Neural crest cell (in vitro differentiated cells): ENCODE measurements at regions not wholly inside any gene's neighbourhood (a gene's known extent, or its start where the extent isn't known, plus 50 kb on each side); places are given as distances from the start of the nearest gene placed in this dataset.

Source experiments
- DNase-seq: peaks from one replicate; pipeline ENCODE4 v3.0.0; 2021; ENCODE audit warnings: low read depth, mixed read lengths, low spot score
- H3K27ac Mint-ChIP-seq: one replicate; pipeline ENCODE4 v1.8.0; 2021; ENCODE audit warnings: mild to moderate bottlenecking, mixed read lengths; ENCODE audit not compliant: unreplicated experiment
- H3K27me3 Mint-ChIP-seq: 2 replicates; pipeline ENCODE4 v1.8.0; 2021; ENCODE audit warnings: low read depth, mild to moderate bottlenecking, mixed read lengths
- H3K36me3 Mint-ChIP-seq: 2 replicates; pipeline ENCODE4 v1.8.0; 2021; ENCODE audit warnings: low read depth, mild to moderate bottlenecking, mixed read lengths
- H3K4me1 Mint-ChIP-seq: 2 replicates; pipeline ENCODE4 v1.8.0; 2021; ENCODE audit warnings: mixed read lengths
- H3K4me3 Mint-ChIP-seq: one replicate; pipeline ENCODE4 v1.8.0; 2021; ENCODE audit warnings: mild to moderate bottlenecking, mixed read lengths
- H3K9me3 Mint-ChIP-seq: 2 replicates; pipeline ENCODE4 v1.8.0; 2021; ENCODE audit warnings: mixed read lengths
- CTCF ChIP-seq: fragments of 200-600 bp; sonication (generic); conservative IDR thresholded peaks from 2 replicates; pipeline ENCODE4 v1.5.0; 2021; ENCODE audit warnings: antibody characterized with exemption, mild to moderate bottlenecking

- peaks cover 3% of the 10 kb centered on the region for H3K9me3 Mint-ChIP-seq
- no peak for TF ChIP-seq CTCF
- DNase-seq = no peak
- H3K36me3 Mint-ChIP-seq = no peaks in the 10 kb centered on the region
- H3K27ac Mint-ChIP-seq = no peak overlapping the region
- no peak overlapping the region for H3K4me3 Mint-ChIP-seq
- no peaks in the 10 kb centered on the region for H3K27me3 Mint-ChIP-seq
- H3K4me1 Mint-ChIP-seq = no peaks in the 10 kb centered on the region
Measured at GRCh38 chrX:149205081-149205480, 300.0 kb downstream of the IDS start.

- Mint-ChIP-seq H3K9me3 (peaks cover 5% of the 10 kb centered on the region), H3K36me3 (peaks cover 5% of the 10 kb centered on the region), H3K27me3 (no peaks in the 10 kb centered on the region), H3K4me3 (no peak overlapping the region), H3K4me1 (no peaks in the 10 kb centered on the region), H3K27ac (no peak overlapping the region)
- no peak for DNase-seq
- TF ChIP-seq CTCF = no peak
Measured at GRCh38 chrX:149199734-149200133, 305.4 kb downstream of the IDS start.

- Mint-ChIP-seq H3K9me3 (peaks cover 5% of the 10 kb centered on the region), H3K27me3 (no peaks in the 10 kb centered on the region), H3K4me3 (no peak overlapping the region), H3K36me3 (peaks cover 5% of the 10 kb centered on the region), H3K4me1 (no peaks in the 10 kb centered on the region), H3K27ac (no peak overlapping the region)
- TF ChIP-seq CTCF = no peak
- DNase-seq = no peak
Measured at GRCh38 chrX:149198980-149199732, 305.9 kb downstream of the IDS start.

GRCh38 chrX:149185087-149185486 lies 320.0 kb downstream of the IDS start:
- H3K4me1 Mint-ChIP-seq = no peaks in the 10 kb centered on the region
- H3K27me3 Mint-ChIP-seq = no peaks in the 10 kb centered on the region
- no peak overlapping the region for H3K4me3 Mint-ChIP-seq
- H3K36me3 Mint-ChIP-seq = peaks cover 2% of the 10 kb centered on the region
- no peak for DNase-seq
- no peak overlapping the region for H3K27ac Mint-ChIP-seq
- no peak for TF ChIP-seq CTCF
- peaks cover 6% of the 10 kb centered on the region for H3K9me3 Mint-ChIP-seq

GRCh38 chrX:149161435-149162088 lies 343.5 kb downstream of the IDS start:
- no peaks in the 10 kb centered on the region for H3K27me3 Mint-ChIP-seq
- H3K27ac Mint-ChIP-seq = no peak overlapping the region
- peaks cover 20% of the 10 kb centered on the region for H3K9me3 Mint-ChIP-seq
- H3K36me3 Mint-ChIP-seq = peaks cover 10% of the 10 kb centered on the region
- H3K4me3 Mint-ChIP-seq = no peak overlapping the region
- no peaks in the 10 kb centered on the region for H3K4me1 Mint-ChIP-seq
- TF ChIP-seq CTCF = no peak
- no peak for DNase-seq
